Parathyroid adenoma (tissue), 2 donors: ENCODE measurements at regions not wholly inside any gene's neighbourhood (a gene's known extent, or its start where the extent isn't known, plus 50 kb on each side); places are given as distances from the start of the nearest gene placed in this dataset.

Experiments
- H2AFZ ChIP-seq: fragments of 300-600 bp; sonication (generic); one replicate; pipeline ENCODE4 v1.7.0; 2017; ENCODE audit warnings: antibody characterized with exemption, mild to moderate bottlenecking
- H3K27ac ChIP-seq: fragments of 300-600 bp; sonication (generic); one replicate; pipeline ENCODE4 v1.7.0; 2017
- H3K27me3 ChIP-seq: fragments of 300-600 bp; sonication (generic); one replicate; pipeline ENCODE4 v1.7.0; 2017; ENCODE audit warnings: low read length; ENCODE audit not compliant: control insufficient read depth, insufficient read depth
- H3K36me3 ChIP-seq: fragments of 300-600 bp; sonication (generic); one replicate; pipeline ENCODE4 v1.7.0; 2017; ENCODE audit warnings: low read length; ENCODE audit not compliant: control insufficient read depth, insufficient read depth
- H3K4me1 ChIP-seq: fragments of 300-600 bp; sonication (generic); one replicate; pipeline ENCODE4 v1.7.0; 2017; ENCODE audit warnings: control low read depth
- H3K4me2 ChIP-seq: fragments of 300-600 bp; sonication (generic); one replicate; pipeline ENCODE4 v1.7.0; 2017; ENCODE audit warnings: low read length
- H3K4me3 ChIP-seq: fragments of 300-600 bp; sonication (generic); one replicate; pipeline ENCODE4 v1.7.0; 2017; ENCODE audit warnings: low read depth, low read length
- H3K79me2 ChIP-seq: fragments of 300-600 bp; sonication (generic); one replicate; pipeline ENCODE4 v1.7.0; 2017; ENCODE audit warnings: control low read depth
- H3K9ac ChIP-seq: fragments of 300-600 bp; sonication (generic); one replicate; pipeline ENCODE4 v1.7.0; 2017; ENCODE audit warnings: mild to moderate bottlenecking
- H3K9me3 ChIP-seq: fragments of 300-600 bp; sonication (generic); one replicate; pipeline ENCODE4 v1.7.0; 2017; ENCODE audit warnings: low read length; ENCODE audit not compliant: control insufficient read depth
- TF ChIP-seq, protein P1 (sequence below): fragments of 300-600 bp; sonication (generic); IDR thresholded peaks from one replicate; pipeline ENCODE4 v1.7.0; 2017; ENCODE audit warnings: antibody characterized with exemption, mild to moderate bottlenecking
- donor health status: primary hyperparathyroidism.

DNA sequence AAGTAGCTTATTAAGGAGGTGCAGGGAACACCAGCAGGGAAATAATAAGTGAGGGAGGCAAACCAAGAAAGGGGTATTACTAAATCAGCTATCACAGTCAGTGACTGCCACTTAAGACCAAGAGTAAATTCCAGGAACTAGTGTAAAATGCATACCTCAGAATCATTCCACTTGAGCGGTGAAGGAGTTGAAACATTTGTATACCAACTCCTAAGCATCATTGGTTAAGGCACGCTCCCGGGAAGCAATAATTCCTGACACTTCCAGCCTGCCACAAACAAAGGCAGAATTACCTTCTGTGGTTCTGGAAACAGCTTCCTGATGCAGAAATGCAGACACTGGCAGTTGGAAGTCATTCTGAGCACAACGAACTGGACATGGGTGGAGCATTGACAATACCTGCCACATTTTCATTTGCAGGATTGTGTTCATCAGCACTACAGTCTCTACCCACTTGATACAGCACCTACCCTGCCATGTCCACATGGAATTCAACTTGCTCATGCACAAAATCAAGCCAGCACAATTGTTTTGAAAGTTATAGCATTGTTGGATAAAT lies 82.1 kb downstream of the PPP1R2C start:
- no peaks in the 10 kb centered on the region for H3K4me1 ChIP-seq

DNA sequence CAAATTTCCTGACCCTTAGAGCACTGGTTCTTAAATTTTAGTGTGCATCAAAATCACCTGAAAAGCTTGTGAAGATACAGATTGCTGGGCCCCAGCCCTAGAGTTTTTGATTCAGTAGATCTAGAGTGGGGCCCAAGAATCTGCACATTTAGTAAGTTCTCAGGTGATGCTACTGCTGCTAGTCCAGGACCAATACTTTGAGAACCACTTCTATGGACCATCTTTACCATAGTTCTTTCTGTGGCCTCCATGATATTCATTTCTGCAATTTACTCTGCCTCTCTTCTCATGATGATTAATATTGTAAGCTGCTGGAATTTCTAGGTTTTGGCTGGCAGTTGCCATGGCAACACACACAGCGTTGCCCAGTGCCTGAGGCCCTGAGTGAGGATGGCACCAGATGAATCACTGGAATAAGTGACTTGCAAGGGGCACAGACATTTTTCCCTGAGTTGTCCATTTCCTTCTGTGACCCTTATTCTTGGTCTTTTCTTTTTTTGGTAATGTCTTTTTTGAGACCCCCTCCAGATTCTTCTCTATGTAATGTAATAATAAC lies 83.6 kb downstream of the PPP1R2C start:
- no peaks in the 10 kb centered on the region for H3K4me1 ChIP-seq
- TF ChIP-seq, protein P1, sequence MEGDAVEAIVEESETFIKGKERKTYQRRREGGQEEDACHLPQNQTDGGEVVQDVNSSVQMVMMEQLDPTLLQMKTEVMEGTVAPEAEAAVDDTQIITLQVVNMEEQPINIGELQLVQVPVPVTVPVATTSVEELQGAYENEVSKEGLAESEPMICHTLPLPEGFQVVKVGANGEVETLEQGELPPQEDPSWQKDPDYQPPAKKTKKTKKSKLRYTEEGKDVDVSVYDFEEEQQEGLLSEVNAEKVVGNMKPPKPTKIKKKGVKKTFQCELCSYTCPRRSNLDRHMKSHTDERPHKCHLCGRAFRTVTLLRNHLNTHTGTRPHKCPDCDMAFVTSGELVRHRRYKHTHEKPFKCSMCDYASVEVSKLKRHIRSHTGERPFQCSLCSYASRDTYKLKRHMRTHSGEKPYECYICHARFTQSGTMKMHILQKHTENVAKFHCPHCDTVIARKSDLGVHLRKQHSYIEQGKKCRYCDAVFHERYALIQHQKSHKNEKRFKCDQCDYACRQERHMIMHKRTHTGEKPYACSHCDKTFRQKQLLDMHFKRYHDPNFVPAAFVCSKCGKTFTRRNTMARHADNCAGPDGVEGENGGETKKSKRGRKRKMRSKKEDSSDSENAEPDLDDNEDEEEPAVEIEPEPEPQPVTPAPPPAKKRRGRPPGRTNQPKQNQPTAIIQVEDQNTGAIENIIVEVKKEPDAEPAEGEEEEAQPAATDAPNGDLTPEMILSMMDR = no peak
- no peak overlapping the region for H2AFZ ChIP-seq
- H3K27ac ChIP-seq = no peak overlapping the region
- no peak overlapping the region for H3K9ac ChIP-seq
- no peaks in the 10 kb centered on the region for H3K27me3 ChIP-seq
- no peak overlapping the region for H3K4me2 ChIP-seq
- no peaks in the 10 kb centered on the region for H3K79me2 ChIP-seq
- H3K36me3 ChIP-seq = no peaks in the 10 kb centered on the region
- H3K4me3 ChIP-seq = no peak overlapping the region
- H3K9me3 ChIP-seq = no peaks in the 10 kb centered on the region

More for the DNA sequence above, 82.1 kb downstream of the PPP1R2C start:
- Histone ChIP-seq H3K4me3 (no peak overlapping the region), H3K36me3 (no peaks in the 10 kb centered on the region), H3K4me2 (no peak overlapping the region), H2AFZ (no peak overlapping the region), H3K9ac (no peak overlapping the region), H3K27me3 (no peaks in the 10 kb centered on the region), H3K9me3 (no peaks in the 10 kb centered on the region), H3K27ac (no peak overlapping the region), H3K79me2 (no peaks in the 10 kb centered on the region)
- TF ChIP-seq, protein P1 = no peak

DNA sequence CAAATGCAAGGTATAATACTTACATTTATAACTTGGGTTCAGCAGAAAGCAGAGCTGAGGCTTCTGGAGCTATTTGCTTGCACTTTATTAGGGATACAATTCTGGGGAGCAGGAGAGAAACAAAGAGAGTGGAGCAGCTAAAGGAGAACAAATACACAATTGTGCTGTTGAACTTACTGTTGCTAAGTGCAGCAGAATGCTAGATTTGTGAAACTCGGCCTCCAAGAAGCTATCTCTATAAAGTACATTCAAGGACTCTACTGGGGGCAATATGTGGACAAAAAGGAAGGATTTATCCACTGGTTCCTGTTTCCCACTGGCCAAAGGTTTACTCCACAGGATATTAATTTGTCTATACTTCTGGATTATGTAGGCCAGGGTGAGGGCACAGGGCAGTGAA lies 86.8 kb downstream of the PPP1R2C start:
- Histone ChIP-seq H3K9me3 (no peaks in the 10 kb centered on the region), H3K27ac (no peak overlapping the region), H3K4me2 (no peak overlapping the region), H3K4me1 (no peaks in the 10 kb centered on the region), H3K36me3 (no peaks in the 10 kb centered on the region), H3K79me2 (no peaks in the 10 kb centered on the region), H3K4me3 (no peak overlapping the region), H3K27me3 (no peaks in the 10 kb centered on the region), H2AFZ (no peak overlapping the region), H3K9ac (no peak overlapping the region)
- TF ChIP-seq, protein P1 = no peak

DNA sequence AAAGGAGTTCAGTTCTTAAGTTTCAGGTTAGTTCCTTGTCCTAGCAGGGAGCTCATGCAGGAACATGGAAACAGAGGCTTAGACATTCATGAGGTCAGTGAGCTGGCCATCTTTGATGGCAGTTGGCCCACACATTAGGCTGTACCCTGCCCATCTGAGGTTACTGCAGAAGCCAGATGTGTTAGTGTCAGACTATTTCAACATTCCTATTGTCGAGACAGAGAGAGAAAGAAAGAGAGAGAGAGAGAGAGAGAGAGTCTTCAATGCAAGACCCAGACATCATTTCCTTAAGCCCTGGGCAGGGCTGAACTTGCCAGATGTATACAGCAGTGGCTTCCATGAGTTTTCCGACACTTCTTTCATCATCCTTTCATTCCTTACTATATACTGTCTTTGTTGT lies 91.3 kb downstream of the PPP1R2C start:
- Histone ChIP-seq H3K79me2 (no peaks in the 10 kb centered on the region), H3K9ac (no peak overlapping the region)

More for the DNA sequence above, 91.3 kb downstream of the PPP1R2C start:
- no peak overlapping the region for H2AFZ ChIP-seq
- H3K27ac ChIP-seq = no peak overlapping the region
- H3K9me3 ChIP-seq = no peaks in the 10 kb centered on the region
- no peaks in the 10 kb centered on the region for H3K27me3 ChIP-seq
- no peak overlapping the region for H3K4me2 ChIP-seq
- H3K4me1 ChIP-seq = no peaks in the 10 kb centered on the region
- H3K4me3 ChIP-seq = no peak overlapping the region
- TF ChIP-seq, protein P1 = no peak
- H3K36me3 ChIP-seq = no peaks in the 10 kb centered on the region
